ENCODE measurements at regions not wholly inside any gene's neighbourhood (a gene's known extent, or its start where the extent isn't known, plus 50 kb on each side); places are given as distances from the start of the nearest gene placed in this dataset.

- DNase-seq (ENCODE audit: low read depth) = no peak
- H3K4me3 ChIP-seq (ENCODE audit: low read length) = no peak overlapping the region
Measured at GRCh38 chr22:27032091-27032761, 374.8 kb downstream of the MIAT start.

GRCh38 chr22:27041745-27042310, 384.4 kb downstream of the MIAT start:
- TF ChIP-seq CTCF (conservative IDR thresholded peaks at IDR 0.05; ENCODE audit: low read depth, low read length) = no peak
- no peak overlapping the region for H3K4me3 ChIP-seq (ENCODE audit: low read length)
- DNase-seq (ENCODE audit: low read depth) = no peak

More at GRCh38 chr22:27032091-27032761, 374.8 kb downstream of the MIAT start:
- peak; percentile 44 for TF ChIP-seq CTCF (conservative IDR thresholded peaks at IDR 0.05; ENCODE audit: low read depth, low read length)

- no peak for DNase-seq (ENCODE audit: low read depth)
- no peak for TF ChIP-seq CTCF (conservative IDR thresholded peaks at IDR 0.05; ENCODE audit: low read depth, low read length)
Measured at GRCh38 chr22:27043262-27043661, 385.9 kb downstream of the MIAT start.

GRCh38 chr22:27045103-27045947, 387.9 kb downstream of the MIAT start:
- DNase-seq (ENCODE audit: low read depth) = peak; percentile 12
- no peak for TF ChIP-seq CTCF (conservative IDR thresholded peaks at IDR 0.05; ENCODE audit: low read depth, low read length)

More at GRCh38 chr22:27043262-27043661, 385.9 kb downstream of the MIAT start:
- H3K4me3 ChIP-seq (ENCODE audit: low read length) = no peak overlapping the region

GRCh38 chr22:27046086-27046485, 388.7 kb downstream of the MIAT start:
- no peak overlapping the region for H3K4me3 ChIP-seq (ENCODE audit: low read length)
- DNase-seq (ENCODE audit: low read depth) = no peak
- TF ChIP-seq CTCF (conservative IDR thresholded peaks at IDR 0.05; ENCODE audit: low read depth, low read length) = no peak

More at GRCh38 chr22:27045103-27045947, 387.9 kb downstream of the MIAT start:
- H3K4me3 ChIP-seq (ENCODE audit: low read length) = no peak overlapping the region

GRCh38 chr22:27046603-27047002, 389.2 kb downstream of the MIAT start:
- no peak for DNase-seq (ENCODE audit: low read depth)
- no peak for TF ChIP-seq CTCF (conservative IDR thresholded peaks at IDR 0.05; ENCODE audit: low read depth, low read length)
- no peak overlapping the region for H3K4me3 ChIP-seq (ENCODE audit: low read length)
